Epithelial cell of esophagus (primary cell): ENCODE measurements at regions not wholly inside any gene's neighbourhood (a gene's known extent, or its start where the extent isn't known, plus 50 kb on each side); places are given as distances from the start of the nearest gene placed in this dataset.
A peak's percentile ranks its signal among the peaks of the same experiment; 100 is the strongest.

Source experiments
- DNase-seq: peaks from one replicate; pipeline ENCODE4 v3.0.0; 2010; ENCODE audit warnings: low read depth
- H3K4me3 ChIP-seq: 2 replicates; pipeline ENCODE4 v1.5.1; 2011; ENCODE audit warnings: mild to moderate bottlenecking, low read length, control low read depth
- CTCF ChIP-seq: IDR thresholded peaks from 2 replicates; pipeline ENCODE4 v1.5.1; 2011; ENCODE audit warnings: low read depth, mild to moderate bottlenecking, low read length, control low read depth, inconsistent platforms; ENCODE audit not compliant: insufficient read depth; ENCODE audit errors: missing control alignments

GRCh38 chr7:92964141-92964540, 127.8 kb upstream of the CDK6 start:
- H3K4me3 ChIP-seq: no peak overlapping the region
- TF ChIP-seq CTCF: no peak
- no peak for DNase-seq

GRCh38 chr7:92963566-92963965, 127.2 kb upstream of the CDK6 start:
- TF ChIP-seq CTCF: no peak
- DNase-seq: no peak
- H3K4me3 ChIP-seq: no peak overlapping the region

- H3K4me3 ChIP-seq: no peak overlapping the region
- TF ChIP-seq CTCF: no peak
- no peak for DNase-seq
Measured at GRCh38 chr7:92961961-92962360, 125.6 kb upstream of the CDK6 start.

- no peak for DNase-seq
- no peak for TF ChIP-seq CTCF
- no peak overlapping the region for H3K4me3 ChIP-seq
Measured at GRCh38 chr7:92956575-92956974, 120.2 kb upstream of the CDK6 start.

- H3K4me3 ChIP-seq: no peak overlapping the region
- TF ChIP-seq CTCF: no peak
- no peak for DNase-seq
Measured at GRCh38 chr7:92955081-92955480, 118.7 kb upstream of the CDK6 start.

GRCh38 chr7:92953657-92954056, 117.3 kb upstream of the CDK6 start:
- no peak for TF ChIP-seq CTCF
- no peak overlapping the region for H3K4me3 ChIP-seq
- DNase-seq: peak; percentile 15

- no peak for DNase-seq
- H3K4me3 ChIP-seq: no peak overlapping the region
- no peak for TF ChIP-seq CTCF
Measured at GRCh38 chr7:92949748-92950147, 113.4 kb upstream of the CDK6 start.
